Activated T-helper 1 cell treated with anti-CD3 and anti-CD28 coated beads, Interleukin-12 subunit alpha, Interleukin-12 subunit beta, Interleukin-2, Interleukin-4 antibody, amounts not matched to agents 30 ng/mL and 10 ng/mL and 1 ng/mL, durations not matched to agents 14 hours and 24 hours and 36 hours (primary cell): ENCODE measurements at regions not wholly inside any gene's neighbourhood (a gene's known extent, or its start where the extent isn't known, plus 50 kb on each side); places are given as distances from the start of the nearest gene placed in this dataset.

Experiments
- DNase-seq: peaks from one replicate; pipeline ENCODE4 v3.0.0; 2021; ENCODE audit warnings: low spot score
- H3K27ac Mint-ChIP-seq: one replicate; pipeline ENCODE4 v1.8.0; 2021; ENCODE audit warnings: mild to moderate bottlenecking, mixed read lengths
- H3K27me3 Mint-ChIP-seq: one replicate; pipeline ENCODE4 v1.8.0; 2022; ENCODE audit warnings: mild to moderate bottlenecking, moderate library complexity, mixed read lengths; ENCODE audit not compliant: insufficient read depth
- H3K36me3 Mint-ChIP-seq: one replicate; pipeline ENCODE4 v1.8.0; 2021; ENCODE audit warnings: low read depth, mixed read lengths
- H3K4me1 Mint-ChIP-seq: one replicate; pipeline ENCODE4 v1.8.0; 2021; ENCODE audit warnings: low read depth, mixed read lengths
- H3K4me3 Mint-ChIP-seq: one replicate; pipeline ENCODE4 v1.8.0; 2021; ENCODE audit warnings: mild to moderate bottlenecking, moderate library complexity, mixed read lengths
- H3K9me3 Mint-ChIP-seq: one replicate; pipeline ENCODE4 v1.8.0; 2021; ENCODE audit warnings: mixed read lengths
- intact Hi-C: fragments of 100-400 bp; cut with micrococcal nuclease; formaldehyde crosslinking; loops from one replicate; pipeline ENCODE4 v1.15.1; 2024

GRCh38 chr2:134783912-134784311 is 54.5 kb upstream of the ACMSD start:
- Mint-ChIP-seq H3K9me3 (no peaks in the 10 kb centered on the region), H3K27me3 (peaks cover 12% of the 10 kb centered on the region), H3K4me1 (no peaks in the 10 kb centered on the region), H3K36me3 (no peaks in the 10 kb centered on the region), H3K4me3 (no peak overlapping the region), H3K27ac (no peak overlapping the region)
- no peak for DNase-seq
- intact Hi-C loops: loop anchor here (5.0 kb wide), 1 partner anchor 113 kb away; no protein-coding TSS in a partner anchor

GRCh38 chr2:134785659-134786430 is 52.6 kb upstream of the ACMSD start:
- no peak for DNase-seq
- intact Hi-C loops: no loop called here
- H3K9me3 Mint-ChIP-seq: no peaks in the 10 kb centered on the region
- peaks cover 8% of the 10 kb centered on the region for H3K27me3 Mint-ChIP-seq
- no peaks in the 10 kb centered on the region for H3K4me1 Mint-ChIP-seq
- no peak overlapping the region for H3K27ac Mint-ChIP-seq
- H3K4me3 Mint-ChIP-seq: no peak overlapping the region
- H3K36me3 Mint-ChIP-seq: no peaks in the 10 kb centered on the region

GRCh38 chr2:134788417-134788816 is 50.0 kb upstream of the ACMSD start:
- no peaks in the 10 kb centered on the region for H3K36me3 Mint-ChIP-seq
- peaks cover 4% of the 10 kb centered on the region for H3K27me3 Mint-ChIP-seq
- no peaks in the 10 kb centered on the region for H3K4me1 Mint-ChIP-seq
- H3K9me3 Mint-ChIP-seq: no peaks in the 10 kb centered on the region
- intact Hi-C loops: no loop called here
- H3K27ac Mint-ChIP-seq: no peak overlapping the region
- no peak for DNase-seq
- H3K4me3 Mint-ChIP-seq: no peak overlapping the region
